Urinary bladder (tissue), 3 donors: ENCODE measurements at regions not wholly inside any gene's neighbourhood (a gene's known extent, or its start where the extent isn't known, plus 50 kb on each side); places are given as distances from the start of the nearest gene placed in this dataset.

Experiments used
- DNase-seq: peaks from one replicate; pipeline ENCODE4 v3.0.0-alpha.2; 2015; ENCODE audit errors: extremely low spot score
- H3K27ac ChIP-seq: one replicate; pipeline ENCODE4 v1.5.1; 2013; ENCODE audit warnings: low read depth, mild to moderate bottlenecking, moderate library complexity
- H3K36me3 ChIP-seq: one replicate; pipeline ENCODE4 v1.6.1; 2013; ENCODE audit warnings: mild to moderate bottlenecking, moderate library complexity; ENCODE audit not compliant: insufficient read depth
- H3K4me1 ChIP-seq: one replicate; pipeline ENCODE4 v1.6.1; 2013; ENCODE audit warnings: mild to moderate bottlenecking, moderate library complexity; ENCODE audit not compliant: insufficient read depth
- H3K4me3 ChIP-seq: one replicate; pipeline ENCODE4 v1.5.1; 2013; ENCODE audit warnings: low read depth, low read length
- WGBS: extraction: QIAGEN DNeasy Blood & Tissue Kit; methylation state at CpG from one replicate; pipeline ENCODE4 v1.1.7; 2013; 5-methylcytosine and 5-hydroxymethylcytosine counted together
- donor health status: healthy with polysubstance abuse.
- donor health status: healthy.

GRCh38 chr2:136378712-136379595 is 261.0 kb upstream of the CXCR4 start:
- H3K4me1 ChIP-seq, result no peaks in the 10 kb centered on the region
- no peak overlapping the region for H3K4me3 ChIP-seq
- 64% methylated on average over 4 of the region's 4 CpGs for WGBS
- H3K27ac ChIP-seq, result no peak overlapping the region
- H3K36me3 ChIP-seq, result no peaks in the 10 kb centered on the region
- DNase-seq, result no peak

- Histone ChIP-seq H3K4me1 (no peaks in the 10 kb centered on the region), H3K36me3 (no peaks in the 10 kb centered on the region), H3K4me3 (no peak overlapping the region), H3K27ac (no peak overlapping the region)
- WGBS, result 93% methylated on average over 7 of the region's 7 CpGs
- no peak for DNase-seq
These were observed 259.8 kb upstream of the CXCR4 start for GRCh38 chr2:136377423-136378382.

GRCh38 chr2:136376798-136377211 is 258.9 kb upstream of the CXCR4 start:
- DNase-seq, result no peak
- Histone ChIP-seq H3K27ac (no peak overlapping the region), H3K4me1 (no peaks in the 10 kb centered on the region), H3K4me3 (no peak overlapping the region), H3K36me3 (no peaks in the 10 kb centered on the region)
- WGBS, result 62% methylated on average over 6 of the region's 6 CpGs

- Histone ChIP-seq H3K36me3 (no peaks in the 10 kb centered on the region), H3K4me1 (no peaks in the 10 kb centered on the region), H3K27ac (no peak overlapping the region), H3K4me3 (no peak overlapping the region)
- no peak for DNase-seq
- WGBS, result 97% methylated on average over 6 of the region's 6 CpGs
These were observed 258.3 kb upstream of the CXCR4 start for GRCh38 chr2:136376211-136376610.

- Histone ChIP-seq H3K36me3 (no peaks in the 10 kb centered on the region), H3K4me3 (no peak overlapping the region), H3K27ac (no peak overlapping the region), H3K4me1 (no peaks in the 10 kb centered on the region)
- no peak for DNase-seq
- WGBS, result 90% methylated on average over 5 of the region's 5 CpGs
These were observed 257.3 kb upstream of the CXCR4 start for GRCh38 chr2:136375017-136375901.

GRCh38 chr2:136373841-136374240 is 255.9 kb upstream of the CXCR4 start:
- no peak overlapping the region for H3K4me3 ChIP-seq
- H3K27ac ChIP-seq, result no peak overlapping the region
- no peak for DNase-seq
- H3K4me1 ChIP-seq, result no peaks in the 10 kb centered on the region
- no peaks in the 10 kb centered on the region for H3K36me3 ChIP-seq

GRCh38 chr2:136373029-136373428 is 255.1 kb upstream of the CXCR4 start:
- Histone ChIP-seq H3K4me3 (no peak overlapping the region), H3K4me1 (no peaks in the 10 kb centered on the region), H3K36me3 (no peaks in the 10 kb centered on the region), H3K27ac (no peak overlapping the region)
- 65% methylated on average over 1 of the region's 1 CpG for WGBS
- no peak for DNase-seq

- no peak overlapping the region for H3K4me3 ChIP-seq
- DNase-seq, result no peak
- H3K27ac ChIP-seq, result no peak overlapping the region
- H3K36me3 ChIP-seq, result no peaks in the 10 kb centered on the region
- WGBS, result 35% methylated on average over 4 of the region's 4 CpGs
- H3K4me1 ChIP-seq, result no peaks in the 10 kb centered on the region
These were observed 246.0 kb upstream of the CXCR4 start for GRCh38 chr2:136363900-136364299.

GRCh38 chr2:136363470-136363869 is 245.5 kb upstream of the CXCR4 start:
- DNase-seq, result no peak
- Histone ChIP-seq H3K4me3 (no peak overlapping the region), H3K4me1 (no peaks in the 10 kb centered on the region), H3K36me3 (no peaks in the 10 kb centered on the region), H3K27ac (no peak overlapping the region)
- 68% methylated on average over 6 of the region's 6 CpGs for WGBS

GRCh38 chr2:136362676-136363390 is 244.9 kb upstream of the CXCR4 start:
- 92% methylated on average over 9 of the region's 9 CpGs for WGBS
- Histone ChIP-seq H3K27ac (no peak overlapping the region), H3K4me1 (no peaks in the 10 kb centered on the region), H3K4me3 (no peak overlapping the region), H3K36me3 (no peaks in the 10 kb centered on the region)
- no peak for DNase-seq

- DNase-seq, result no peak
These were observed 243.6 kb upstream of the CXCR4 start for GRCh38 chr2:136361521-136361920.

GRCh38 chr2:136360790-136361189 is 242.8 kb upstream of the CXCR4 start:
- no peak for DNase-seq

More at GRCh38 chr2:136361521-136361920, 243.6 kb upstream of the CXCR4 start:
- Histone ChIP-seq H3K36me3 (no peaks in the 10 kb centered on the region), H3K27ac (no peak overlapping the region), H3K4me1 (no peaks in the 10 kb centered on the region), H3K4me3 (no peak overlapping the region)
- WGBS, result 94% methylated on average over 3 of the region's 3 CpGs

More at GRCh38 chr2:136360790-136361189, 242.8 kb upstream of the CXCR4 start:
- Histone ChIP-seq H3K36me3 (no peaks in the 10 kb centered on the region), H3K4me1 (no peaks in the 10 kb centered on the region), H3K4me3 (no peak overlapping the region), H3K27ac (no peak overlapping the region)
- 81% methylated on average over 6 of the region's 6 CpGs for WGBS
